Epithelial cell of proximal tubule (primary cell): ENCODE measurements at regions not wholly inside any gene's neighbourhood (a gene's known extent, or its start where the extent isn't known, plus 50 kb on each side); places are given as distances from the start of the nearest gene placed in this dataset.
"Not testable (repeated sequence)": the region's sequence is repeated elsewhere in the genome, so short reads cannot be mapped to it uniquely, and the experiment has no call there.

ENCODE experiments used
- DNase-seq: peaks from one replicate; pipeline ENCODE4 v3.0.0-alpha.2; 2011; ENCODE audit warnings: low read depth
- H3K4me3 ChIP-seq: 2 replicates; pipeline ENCODE4 v1.5.1; 2011; ENCODE audit warnings: low read depth, mild to moderate bottlenecking, low read length
- TF ChIP-seq, protein P1 (sequence below): conservative IDR thresholded peaks from 2 replicates; pipeline ENCODE4 v1.5.1; 2012; ENCODE audit warnings: low read depth, mild to moderate bottlenecking, low read length

GRCh38 chr2:185265747-185266146 is 472.9 kb upstream of the FSIP2 start:
- TF ChIP-seq, protein P1, sequence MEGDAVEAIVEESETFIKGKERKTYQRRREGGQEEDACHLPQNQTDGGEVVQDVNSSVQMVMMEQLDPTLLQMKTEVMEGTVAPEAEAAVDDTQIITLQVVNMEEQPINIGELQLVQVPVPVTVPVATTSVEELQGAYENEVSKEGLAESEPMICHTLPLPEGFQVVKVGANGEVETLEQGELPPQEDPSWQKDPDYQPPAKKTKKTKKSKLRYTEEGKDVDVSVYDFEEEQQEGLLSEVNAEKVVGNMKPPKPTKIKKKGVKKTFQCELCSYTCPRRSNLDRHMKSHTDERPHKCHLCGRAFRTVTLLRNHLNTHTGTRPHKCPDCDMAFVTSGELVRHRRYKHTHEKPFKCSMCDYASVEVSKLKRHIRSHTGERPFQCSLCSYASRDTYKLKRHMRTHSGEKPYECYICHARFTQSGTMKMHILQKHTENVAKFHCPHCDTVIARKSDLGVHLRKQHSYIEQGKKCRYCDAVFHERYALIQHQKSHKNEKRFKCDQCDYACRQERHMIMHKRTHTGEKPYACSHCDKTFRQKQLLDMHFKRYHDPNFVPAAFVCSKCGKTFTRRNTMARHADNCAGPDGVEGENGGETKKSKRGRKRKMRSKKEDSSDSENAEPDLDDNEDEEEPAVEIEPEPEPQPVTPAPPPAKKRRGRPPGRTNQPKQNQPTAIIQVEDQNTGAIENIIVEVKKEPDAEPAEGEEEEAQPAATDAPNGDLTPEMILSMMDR, result no peak
- no peak for DNase-seq
- no peak overlapping the region for H3K4me3 ChIP-seq

- TF ChIP-seq, protein P1, result no peak
- DNase-seq, result no peak
- no peak overlapping the region for H3K4me3 ChIP-seq
Measured at GRCh38 chr2:185268651-185269050, 470.0 kb upstream of the FSIP2 start.

DNA sequence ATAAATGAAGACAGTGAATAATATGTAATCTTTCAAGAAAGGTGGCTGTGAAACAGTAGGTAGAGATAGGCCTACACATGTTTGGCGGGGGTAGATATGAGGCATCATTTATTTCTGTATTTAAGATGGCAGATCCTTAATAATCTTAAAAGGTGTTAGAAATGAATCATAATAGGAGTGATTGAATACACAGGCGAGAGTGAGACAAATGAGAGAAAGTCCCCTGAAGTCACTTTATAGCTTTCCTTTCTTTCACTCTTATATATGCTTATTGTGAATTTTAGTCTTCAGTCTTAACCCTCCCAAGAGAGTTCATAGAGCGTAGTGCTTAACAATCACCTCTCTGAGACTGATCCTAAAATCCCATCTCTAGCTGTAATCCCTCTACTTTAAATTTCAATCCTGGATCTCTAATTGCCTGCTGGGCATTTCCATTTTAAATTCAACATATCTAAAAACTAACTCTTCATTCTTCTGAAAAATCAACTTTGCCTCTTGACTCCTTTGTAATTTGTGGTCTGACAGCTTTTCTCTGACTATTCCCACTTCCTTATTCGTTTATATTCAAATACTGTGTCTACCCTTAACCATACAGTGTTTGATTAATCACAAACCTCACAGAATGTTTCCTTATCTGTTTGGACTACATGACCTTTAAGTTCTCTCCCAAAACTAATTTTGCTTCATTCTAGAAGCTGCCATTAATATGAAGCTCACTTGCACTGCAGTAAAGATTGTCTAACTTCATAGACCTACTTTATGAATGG is 463.7 kb upstream of the FSIP2 start:
- no peak for DNase-seq
- no peak overlapping the region for H3K4me3 ChIP-seq
- TF ChIP-seq, protein P1, result no peak

GRCh38 chr2:185275979-185276378 is 462.6 kb upstream of the FSIP2 start:
- not testable (repeated sequence) for DNase-seq, H3K4me3 ChIP-seq

GRCh38 chr2:185278761-185279160 is 459.8 kb upstream of the FSIP2 start:
- TF ChIP-seq, protein P1, result no peak
- no peak overlapping the region for H3K4me3 ChIP-seq
- no peak for DNase-seq

DNA sequence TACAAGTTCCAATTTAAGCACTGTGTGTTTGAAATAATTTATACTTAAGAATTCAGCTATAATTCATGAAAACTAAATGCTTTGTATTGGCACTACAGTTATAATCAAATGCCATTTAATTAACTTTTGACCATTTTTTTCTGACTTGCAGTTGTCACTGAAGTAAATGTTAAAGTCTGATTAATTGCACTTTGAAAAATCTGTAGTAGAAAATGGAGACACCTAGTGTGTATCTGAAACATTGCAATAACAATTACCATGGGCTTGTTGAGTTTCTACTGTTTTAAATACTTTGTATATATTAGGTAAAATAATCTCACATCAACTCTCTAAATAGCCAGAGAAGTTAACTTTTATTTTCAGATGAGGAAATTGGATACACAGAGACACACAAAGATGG is 458.6 kb upstream of the FSIP2 start:
- DNase-seq, result no peak
- TF ChIP-seq, protein P1, result peak; percentile 59
- H3K4me3 ChIP-seq, result no peak overlapping the region

- no peak for DNase-seq
- TF ChIP-seq, protein P1, result no peak
- no peak overlapping the region for H3K4me3 ChIP-seq
Measured at GRCh38 chr2:185284696-185285095, 453.9 kb upstream of the FSIP2 start.

- DNase-seq, H3K4me3 ChIP-seq: not testable (repeated sequence)
Measured at GRCh38 chr2:185290012-185290411, 448.6 kb upstream of the FSIP2 start.
